BJ (cell line): ENCODE measurements at regions not wholly inside any gene's neighbourhood (a gene's known extent, or its start where the extent isn't known, plus 50 kb on each side); places are given as distances from the start of the nearest gene placed in this dataset.
"Not testable (repeated sequence)": the region's sequence is repeated elsewhere in the genome, so short reads cannot be mapped to it uniquely, and the experiment has no call there.

Experiments used
- CTCF ChIA-PET: fragments of 350-600 bp; formaldehyde crosslinking; extraction: SDS; loops from one replicate; lab custom pipeline; 2021; ENCODE audit warnings: antibody characterized with exemption, inconsistent platforms; lab: Yijun Ruan, JAX
- POLR2A ChIA-PET: fragments of 300-600 bp; sonication (Branson Sonifier 250); formaldehyde crosslinking; extraction: SDS; loops from one replicate; lab custom pipeline; 2021; ENCODE audit warnings: antibody characterized with exemption; lab: Charles Lee
- DNase-seq: peaks from one replicate; pipeline ENCODE4 v3.0.0-alpha.2; 2011; ENCODE audit warnings: low read depth
- H3K27me3 ChIP-seq: 2 replicates; pipeline ENCODE4 v1.6.0; 2011; ENCODE audit warnings: low read length; ENCODE audit not compliant: control insufficient read depth, insufficient read depth
- H3K36me3 ChIP-seq: 2 replicates; pipeline ENCODE4 v1.5.1; 2011; ENCODE audit warnings: low read length; ENCODE audit not compliant: control insufficient read depth, insufficient read depth
- H3K4me3 ChIP-seq: 2 replicates; pipeline ENCODE4 v1.5.1; 2011; ENCODE audit warnings: low read depth, mild to moderate bottlenecking, control low read depth, low read length
- TF ChIP-seq, protein P1 (sequence below): IDR thresholded peaks from 2 replicates; pipeline ENCODE4 v1.5.1; 2011; ENCODE audit warnings: low read depth, mild to moderate bottlenecking, control low read depth, inconsistent platforms, low read length, moderate library complexity; ENCODE audit not compliant: insufficient read depth

DNA sequence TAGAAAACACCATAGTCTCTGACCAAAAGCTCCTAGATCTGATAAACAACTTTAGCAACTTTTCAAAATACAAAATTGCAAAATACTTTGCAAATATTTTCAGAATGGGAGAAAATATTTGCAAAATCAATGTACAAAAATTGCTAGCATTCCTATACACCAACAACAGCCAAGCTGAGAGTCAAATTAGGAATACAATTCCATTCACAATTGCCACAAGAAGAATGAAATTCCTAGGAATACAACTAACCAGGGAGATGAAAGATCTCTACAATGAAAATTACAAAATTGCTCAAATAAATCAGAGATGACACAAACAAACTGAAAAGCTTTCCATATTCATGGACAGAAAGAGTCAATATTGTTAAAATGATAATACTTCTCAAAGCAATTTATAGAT, 327.0 kb upstream of the ZC3H15 start:
- no peak for DNase-seq
- Histone ChIP-seq H3K4me3 (no peak overlapping the region), H3K27me3 (no peaks in the 10 kb centered on the region), H3K36me3 (no peaks in the 10 kb centered on the region)
- POLR2A ChIA-PET: no interaction called here
- TF ChIP-seq, protein P1, sequence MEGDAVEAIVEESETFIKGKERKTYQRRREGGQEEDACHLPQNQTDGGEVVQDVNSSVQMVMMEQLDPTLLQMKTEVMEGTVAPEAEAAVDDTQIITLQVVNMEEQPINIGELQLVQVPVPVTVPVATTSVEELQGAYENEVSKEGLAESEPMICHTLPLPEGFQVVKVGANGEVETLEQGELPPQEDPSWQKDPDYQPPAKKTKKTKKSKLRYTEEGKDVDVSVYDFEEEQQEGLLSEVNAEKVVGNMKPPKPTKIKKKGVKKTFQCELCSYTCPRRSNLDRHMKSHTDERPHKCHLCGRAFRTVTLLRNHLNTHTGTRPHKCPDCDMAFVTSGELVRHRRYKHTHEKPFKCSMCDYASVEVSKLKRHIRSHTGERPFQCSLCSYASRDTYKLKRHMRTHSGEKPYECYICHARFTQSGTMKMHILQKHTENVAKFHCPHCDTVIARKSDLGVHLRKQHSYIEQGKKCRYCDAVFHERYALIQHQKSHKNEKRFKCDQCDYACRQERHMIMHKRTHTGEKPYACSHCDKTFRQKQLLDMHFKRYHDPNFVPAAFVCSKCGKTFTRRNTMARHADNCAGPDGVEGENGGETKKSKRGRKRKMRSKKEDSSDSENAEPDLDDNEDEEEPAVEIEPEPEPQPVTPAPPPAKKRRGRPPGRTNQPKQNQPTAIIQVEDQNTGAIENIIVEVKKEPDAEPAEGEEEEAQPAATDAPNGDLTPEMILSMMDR: no peak
- CTCF ChIA-PET: no interaction called here

DNA sequence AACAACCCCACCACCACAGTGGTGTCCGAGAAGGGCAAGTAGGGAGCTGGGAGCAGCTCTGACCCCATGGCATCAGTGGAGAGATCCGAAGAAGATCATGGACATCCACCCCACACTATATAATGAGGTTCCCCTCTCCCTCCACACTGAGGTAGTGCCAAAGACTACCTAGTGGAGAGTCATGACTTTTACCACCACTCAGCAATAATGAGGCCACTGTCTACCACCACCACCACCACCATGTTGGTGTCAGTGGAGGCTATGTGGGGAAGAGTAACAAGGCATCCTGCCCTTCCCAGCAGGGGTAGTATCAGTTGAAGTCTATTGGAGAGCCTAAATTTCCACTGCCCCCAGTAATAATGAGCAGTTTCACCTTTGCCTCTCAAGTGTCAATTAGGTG, 321.7 kb upstream of the ZC3H15 start:
- Histone ChIP-seq H3K36me3 (no peaks in the 10 kb centered on the region), H3K27me3 (no peaks in the 10 kb centered on the region), H3K4me3 (no peak overlapping the region)
- DNase-seq: no peak
- TF ChIP-seq, protein P1: no peak
- CTCF ChIA-PET: no interaction called here
- POLR2A ChIA-PET: no interaction called here

DNA sequence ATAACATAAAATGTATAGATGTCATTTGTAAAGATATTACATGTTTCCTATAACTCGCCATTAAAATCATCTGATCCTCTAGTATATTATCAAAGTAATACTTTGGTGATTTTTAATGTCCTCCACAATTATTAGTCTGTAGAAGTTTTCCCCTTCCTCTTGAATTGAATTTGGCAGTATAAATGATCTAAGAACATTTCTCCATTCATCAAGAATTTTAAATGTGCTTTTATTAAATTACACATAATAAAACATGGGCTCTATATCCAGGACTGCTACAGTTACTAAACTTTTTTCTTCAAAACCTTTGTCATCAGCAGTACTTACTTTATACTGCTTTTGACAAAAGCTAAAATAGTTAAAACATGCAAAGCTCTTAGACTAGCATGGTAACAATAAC, 315.4 kb upstream of the ZC3H15 start:
- no peak for DNase-seq
- TF ChIP-seq, protein P1: no peak
- Histone ChIP-seq H3K27me3 (no peaks in the 10 kb centered on the region), H3K4me3 (no peak overlapping the region), H3K36me3 (no peaks in the 10 kb centered on the region)
- ChIA-PET POLR2A (no interaction called here), CTCF (no interaction called here)

DNA sequence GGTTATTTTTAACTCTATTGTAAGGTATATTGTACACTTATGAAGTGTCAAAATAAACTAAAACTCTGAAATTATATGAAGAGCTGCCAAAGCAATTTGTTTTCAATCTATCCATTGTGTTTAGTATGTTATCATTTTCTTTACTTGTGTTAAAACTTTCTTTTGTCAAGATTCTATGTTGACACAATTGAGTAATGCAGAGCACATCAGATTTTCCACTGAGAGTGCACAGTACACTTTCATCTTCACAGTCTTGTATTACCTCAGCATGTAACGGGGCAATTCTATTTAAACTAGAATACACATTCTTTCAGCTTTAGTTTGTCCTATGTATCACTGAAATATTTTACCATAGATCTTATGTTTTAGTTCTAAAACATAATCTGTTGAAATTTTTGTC, 304.4 kb upstream of the ZC3H15 start:
- Histone ChIP-seq H3K27me3 (no peaks in the 10 kb centered on the region), H3K36me3 (no peaks in the 10 kb centered on the region), H3K4me3 (no peak overlapping the region)
- ChIA-PET POLR2A (no interaction called here), CTCF (no interaction called here)
- no peak for DNase-seq
- TF ChIP-seq, protein P1: no peak

DNA sequence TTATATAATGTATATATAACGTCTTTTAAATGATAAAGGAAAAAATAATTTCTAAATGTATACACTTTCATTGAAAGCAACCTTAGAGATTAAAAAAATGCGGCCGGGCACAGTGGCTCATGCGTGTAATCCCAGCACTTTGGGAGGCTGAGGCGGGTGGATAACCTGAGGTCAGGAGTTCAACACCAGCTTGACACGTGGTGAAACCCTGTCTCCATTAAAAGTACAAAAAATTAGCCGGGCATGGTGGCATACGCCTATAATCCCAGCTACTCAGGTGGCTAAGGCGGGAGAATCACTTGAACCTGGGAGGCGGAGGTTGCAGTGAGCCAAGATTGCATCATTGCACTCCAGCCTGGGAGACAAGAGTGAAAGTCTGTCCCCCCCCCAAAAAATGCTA, 303.7 kb upstream of the ZC3H15 start:
- DNase-seq, H3K4me3 ChIP-seq, POLR2A ChIA-PET, H3K27me3 ChIP-seq, H3K36me3 ChIP-seq, CTCF ChIA-PET: not testable (repeated sequence)

DNA sequence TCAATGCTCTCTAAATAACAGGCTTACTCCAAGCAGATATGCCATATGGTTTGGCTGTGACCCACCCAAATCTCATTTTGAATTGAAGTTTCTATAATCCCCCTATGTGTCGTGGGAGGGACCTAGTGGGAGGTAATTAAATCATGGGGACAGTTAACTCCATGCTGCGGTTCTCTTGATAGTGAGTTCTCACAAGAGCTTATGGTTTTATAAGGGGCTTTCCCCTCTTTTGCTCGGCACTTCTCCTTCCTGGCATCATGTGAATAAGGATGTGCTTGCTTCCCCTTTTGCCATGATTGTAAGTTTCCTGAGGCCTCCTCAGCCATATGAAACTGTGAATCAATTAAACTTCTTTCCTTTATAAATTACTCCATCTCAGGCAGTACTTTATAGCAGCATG, 302.7 kb upstream of the ZC3H15 start:
- no peak for DNase-seq
- ChIA-PET CTCF (no interaction called here), POLR2A (no interaction called here)
- TF ChIP-seq, protein P1: no peak
- no peaks in the 10 kb centered on the region for H3K36me3 ChIP-seq
- no peak overlapping the region for H3K4me3 ChIP-seq
- no peaks in the 10 kb centered on the region for H3K27me3 ChIP-seq
